ENCODE measurements at regions not wholly inside any gene's neighbourhood (a gene's known extent, or its start where the extent isn't known, plus 50 kb on each side); places are given as distances from the start of the nearest gene placed in this dataset.

GRCh38 chr4:107219681-107220080 is 183.6 kb upstream of the DKK2 start:
- DNase-seq (ENCODE audit: low read depth in 2 of 2): peak in 1 of 2 donors; percentile 63
- no peak for TF ChIP-seq CTCF (conservative IDR thresholded peaks at IDR 0.05 in 1 of 2, IDR thresholded peaks at IDR 0.05 in 1 of 2; ENCODE audit: low read depth in 1 of 2, low read length in 2 of 2)
- no peak for TF ChIP-seq EZH2 (IDR thresholded peaks at IDR 0.05; ENCODE audit: low read length, missing control alignments)
- no peaks in the 10 kb centered on the region for H3K4me1 ChIP-seq (ENCODE audit: control insufficient read depth, extremely low read depth, insufficient read depth, low read length)

GRCh38 chr4:107216379-107216778 is 180.3 kb upstream of the DKK2 start:
- Histone ChIP-seq H3K4me1 (ENCODE audit: control insufficient read depth, extremely low read depth, insufficient read depth, low read length) (no peaks in the 10 kb centered on the region), H3K36me3 (ENCODE audit: control insufficient read depth, insufficient read depth, low read length) (no peaks in the 10 kb centered on the region), H3K27ac (ENCODE audit: insufficient read depth, low read length) (no peak overlapping the region), H4K20me1 (ENCODE audit: control insufficient read depth, extremely low read depth, insufficient read depth, low read length) (no peaks in the 10 kb centered on the region), H3K4me3 (replicated peaks in 1 of 4; ENCODE audit: control extremely low read depth in 1 of 4, insufficient read depth in 1 of 4, low read depth in 3 of 4, low read length in 4 of 4) (no peak overlapping the region), H3K9me3 (ENCODE audit: control insufficient read depth, insufficient read depth, low read depth, low read length) (no peaks in the 10 kb centered on the region), H3K9ac (ENCODE audit: insufficient read depth, low read length) (no peak overlapping the region), H3K27me3 (ENCODE audit: control insufficient read depth, insufficient read depth, low read length) (no peaks in the 10 kb centered on the region), H3K4me2 (ENCODE audit: extremely low read depth, insufficient read depth, low read length) (no peak overlapping the region), H2AFZ (ENCODE audit: low read length) (no peak overlapping the region), H3K79me2 (ENCODE audit: control insufficient read depth, insufficient read depth, low read length) (no peaks in the 10 kb centered on the region)
- TF ChIP-seq CTCF (conservative IDR thresholded peaks at IDR 0.05 in 1 of 2, IDR thresholded peaks at IDR 0.05 in 1 of 2; ENCODE audit: low read depth in 1 of 2, low read length in 2 of 2): no peak
- no peak for TF ChIP-seq EZH2 (IDR thresholded peaks at IDR 0.05; ENCODE audit: low read length, missing control alignments)
- no peak for DNase-seq (ENCODE audit: low read depth in 2 of 2)

More at GRCh38 chr4:107219681-107220080, 183.6 kb upstream of the DKK2 start:
- Histone ChIP-seq H3K9me3 (ENCODE audit: control insufficient read depth, insufficient read depth, low read depth, low read length) (no peaks in the 10 kb centered on the region), H3K27ac (ENCODE audit: insufficient read depth, low read length) (no peak overlapping the region), H3K27me3 (ENCODE audit: control insufficient read depth, insufficient read depth, low read length) (no peaks in the 10 kb centered on the region), H3K36me3 (ENCODE audit: control insufficient read depth, insufficient read depth, low read length) (no peaks in the 10 kb centered on the region), H3K79me2 (ENCODE audit: control insufficient read depth, insufficient read depth, low read length) (no peaks in the 10 kb centered on the region), H3K4me3 (replicated peaks in 1 of 4; ENCODE audit: control extremely low read depth in 1 of 4, insufficient read depth in 1 of 4, low read depth in 3 of 4, low read length in 4 of 4) (no peak overlapping the region), H3K9ac (ENCODE audit: insufficient read depth, low read length) (no peak overlapping the region), H3K4me2 (ENCODE audit: extremely low read depth, insufficient read depth, low read length) (no peak overlapping the region), H2AFZ (ENCODE audit: low read length) (no peak overlapping the region), H4K20me1 (ENCODE audit: control insufficient read depth, extremely low read depth, insufficient read depth, low read length) (no peaks in the 10 kb centered on the region)

DNA sequence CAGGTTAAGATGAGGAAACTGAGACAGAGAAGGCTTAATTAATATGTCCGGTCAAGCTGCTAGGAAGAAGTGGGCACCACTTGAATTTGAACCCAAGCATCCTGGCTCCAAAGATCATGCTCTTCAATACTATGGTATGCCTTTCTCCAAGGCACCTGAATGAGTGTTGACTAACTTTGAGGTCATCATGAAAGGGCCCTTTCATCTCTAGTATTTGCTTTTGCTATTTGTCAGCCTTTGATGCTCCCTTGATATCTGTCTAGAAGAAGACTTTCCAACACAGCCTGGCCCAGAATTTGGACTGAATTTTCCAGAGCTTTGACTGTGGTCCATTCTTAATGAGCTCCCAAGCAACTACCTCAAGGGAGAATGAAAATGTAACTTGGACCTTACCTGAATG is 179.1 kb upstream of the DKK2 start:
- H4K20me1 ChIP-seq (ENCODE audit: control insufficient read depth, extremely low read depth, insufficient read depth, low read length): no peaks in the 10 kb centered on the region
- no peak overlapping the region for H3K9ac ChIP-seq (ENCODE audit: insufficient read depth, low read length)
- DNase-seq (ENCODE audit: low read depth in 2 of 2): no peak
- H3K9me3 ChIP-seq (ENCODE audit: control insufficient read depth, insufficient read depth, low read depth, low read length): no peaks in the 10 kb centered on the region
- H3K4me3 ChIP-seq (replicated peaks in 1 of 4; ENCODE audit: control extremely low read depth in 1 of 4, insufficient read depth in 1 of 4, low read depth in 3 of 4, low read length in 4 of 4): no peak overlapping the region
- no peaks in the 10 kb centered on the region for H3K27me3 ChIP-seq (ENCODE audit: control insufficient read depth, insufficient read depth, low read length)
- H2AFZ ChIP-seq (ENCODE audit: low read length): no peak overlapping the region
- no peak for TF ChIP-seq EZH2 (IDR thresholded peaks at IDR 0.05; ENCODE audit: low read length, missing control alignments)
- TF ChIP-seq CTCF (conservative IDR thresholded peaks at IDR 0.05 in 1 of 2, IDR thresholded peaks at IDR 0.05 in 1 of 2; ENCODE audit: low read depth in 1 of 2, low read length in 2 of 2): no peak
- H3K27ac ChIP-seq (ENCODE audit: insufficient read depth, low read length): no peak overlapping the region
- no peaks in the 10 kb centered on the region for H3K4me1 ChIP-seq (ENCODE audit: control insufficient read depth, extremely low read depth, insufficient read depth, low read length)
- H3K4me2 ChIP-seq (ENCODE audit: extremely low read depth, insufficient read depth, low read length): no peak overlapping the region
- no peaks in the 10 kb centered on the region for H3K36me3 ChIP-seq (ENCODE audit: control insufficient read depth, insufficient read depth, low read length)
- H3K79me2 ChIP-seq (ENCODE audit: control insufficient read depth, insufficient read depth, low read length): no peaks in the 10 kb centered on the region
